ENCODE measurements at regions not wholly inside any gene's neighbourhood (a gene's known extent, or its start where the extent isn't known, plus 50 kb on each side); places are given as distances from the start of the nearest gene placed in this dataset.
"Not testable (repeated sequence)": the region's sequence is repeated elsewhere in the genome, so short reads cannot be mapped to it uniquely, and the experiment has no call there.

- no peak for DNase-seq (ENCODE audit: low read depth in 2 of 3, low spot score in 2 of 3)
Measured at GRCh38 chr13:19123502-19123901, 58.1 kb downstream of the TUBA3C start.

GRCh38 chr13:19117913-19118739, 63.5 kb downstream of the TUBA3C start:
- no peak for DNase-seq (ENCODE audit: low read depth in 2 of 3, low spot score in 2 of 3)

GRCh38 chr13:19109225-19109624, 72.4 kb downstream of the TUBA3C start:
- not testable (repeated sequence) for DNase-seq (ENCODE audit: low read depth in 2 of 3, low spot score in 2 of 3)

- no peak for DNase-seq (ENCODE audit: low read depth in 2 of 3, low spot score in 2 of 3)
Measured at GRCh38 chr13:19103140-19103539, 78.5 kb downstream of the TUBA3C start.

GRCh38 chr13:19093369-19093768, 88.3 kb downstream of the TUBA3C start:
- no peak for DNase-seq (ENCODE audit: low read depth in 2 of 3, low spot score in 2 of 3)

- DNase-seq (ENCODE audit: low read depth in 2 of 3, low spot score in 2 of 3), result no peak
Measured at GRCh38 chr13:19090495-19090894, 91.1 kb downstream of the TUBA3C start.

GRCh38 chr13:19089315-19089714, 92.3 kb downstream of the TUBA3C start:
- DNase-seq (ENCODE audit: low read depth in 2 of 3, low spot score in 2 of 3), result no peak

- no peak for DNase-seq (ENCODE audit: low read depth in 2 of 3, low spot score in 2 of 3)
Measured at GRCh38 chr13:19088416-19088815, 93.2 kb downstream of the TUBA3C start.

- DNase-seq (ENCODE audit: low read depth in 2 of 3, low spot score in 2 of 3), result no peak
Measured at GRCh38 chr13:19085876-19086275, 95.7 kb downstream of the TUBA3C start.

GRCh38 chr13:19085258-19085657, 96.4 kb downstream of the TUBA3C start:
- DNase-seq (ENCODE audit: low read depth in 2 of 3, low spot score in 2 of 3), result no peak

- DNase-seq (ENCODE audit: low read depth in 2 of 3, low spot score in 2 of 3), result no peak
Measured at GRCh38 chr13:19083340-19083739, 98.3 kb downstream of the TUBA3C start.

GRCh38 chr13:19075418-19075817, 106.2 kb downstream of the TUBA3C start:
- DNase-seq (ENCODE audit: low read depth in 2 of 3, low spot score in 2 of 3), result no peak

- no peak for DNase-seq (ENCODE audit: low read depth in 2 of 3, low spot score in 2 of 3)
Measured at GRCh38 chr13:19074519-19074918, 107.1 kb downstream of the TUBA3C start.

GRCh38 chr13:19074106-19074505, 107.5 kb downstream of the TUBA3C start:
- not testable (repeated sequence) for DNase-seq (ENCODE audit: low read depth in 2 of 3, low spot score in 2 of 3)

- not testable (repeated sequence) for DNase-seq (ENCODE audit: low read depth in 2 of 3, low spot score in 2 of 3)
Measured at GRCh38 chr13:19072956-19073706, 108.5 kb downstream of the TUBA3C start.

- DNase-seq (ENCODE audit: low read depth in 2 of 3, low spot score in 2 of 3), result no peak
Measured at GRCh38 chr13:19072543-19072942, 109.1 kb downstream of the TUBA3C start.

GRCh38 chr13:19071161-19071936, 110.3 kb downstream of the TUBA3C start:
- no peak for DNase-seq (ENCODE audit: low read depth in 2 of 3, low spot score in 2 of 3)

GRCh38 chr13:19070398-19070735, 111.3 kb downstream of the TUBA3C start:
- DNase-seq (ENCODE audit: low read depth in 2 of 3, low spot score in 2 of 3), result no peak

- DNase-seq (ENCODE audit: low read depth in 2 of 3, low spot score in 2 of 3), result no peak
Measured at GRCh38 chr13:19069684-19070397, 111.8 kb downstream of the TUBA3C start.

- no peak for DNase-seq (ENCODE audit: low read depth in 2 of 3, low spot score in 2 of 3)
Measured at GRCh38 chr13:19068691-19069090, 112.9 kb downstream of the TUBA3C start.

GRCh38 chr13:19067767-19068166, 113.9 kb downstream of the TUBA3C start:
- DNase-seq (ENCODE audit: low read depth in 2 of 3, low spot score in 2 of 3), result no peak
